ENCODE measurements at regions not wholly inside any gene's neighbourhood (a gene's known extent, or its start where the extent isn't known, plus 50 kb on each side); places are given as distances from the start of the nearest gene placed in this dataset.

DNA sequence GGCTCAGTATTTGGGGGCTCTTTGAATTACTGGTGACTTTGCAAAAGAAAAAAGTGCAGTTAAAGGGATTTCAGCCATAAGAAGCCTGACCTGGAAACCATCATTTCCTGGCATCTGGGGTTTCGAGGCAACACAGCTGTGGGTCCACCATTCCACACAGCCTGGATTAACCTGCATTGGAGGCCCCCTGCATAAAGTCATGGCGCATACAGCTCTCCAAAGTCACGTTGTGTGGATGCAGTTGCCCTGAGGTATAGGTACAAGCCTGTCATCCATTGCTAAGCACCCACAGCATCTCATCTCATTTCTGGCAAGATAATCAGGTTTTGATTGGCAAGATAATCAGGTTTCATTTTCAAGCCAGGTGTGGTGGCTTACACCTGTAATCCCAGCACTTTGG, 54.5 kb upstream of the TAGAP start:
- H3K4me1 ChIP-seq (ENCODE audit: insufficient read depth, low read length, poor library complexity, severe bottlenecking) = peaks cover 91% of the 10 kb centered on the region

DNA sequence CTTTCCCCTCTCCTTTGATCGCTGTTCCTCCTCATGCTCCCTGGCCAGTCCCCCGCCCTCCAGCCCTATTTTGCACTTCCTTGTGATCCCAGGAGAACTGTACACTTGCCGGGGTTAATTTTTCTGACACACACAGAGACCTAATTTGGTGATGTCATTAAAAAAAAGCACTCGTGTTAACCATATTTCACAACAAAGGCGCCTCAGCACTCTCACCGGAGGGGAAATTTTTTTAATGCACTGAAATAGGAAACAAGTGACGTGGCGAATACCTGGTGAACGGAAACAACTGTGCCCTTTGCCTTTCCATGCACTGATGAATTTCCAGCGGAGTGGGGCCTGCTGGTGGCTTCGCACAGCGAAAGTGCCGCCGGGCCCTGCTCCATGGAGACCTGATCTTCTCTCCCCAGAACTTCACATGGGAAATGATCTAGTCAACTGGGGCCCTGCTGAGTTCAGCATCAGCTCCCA, 53.9 kb upstream of the TAGAP start:
- intact Hi-C loops (cut with micrococcal nuclease; ENCODE audit: unreplicated experiment) = no loop called here
- Histone ChIP-seq H3K9me3 (ENCODE audit: low read length) (no peaks in the 10 kb centered on the region), H2AFZ (ENCODE audit: low read length) (peak overlapping the region; percentile 84), H4K20me1 (ENCODE audit: insufficient read depth, low read length) (no peaks in the 10 kb centered on the region), H3K4me1 (ENCODE audit: insufficient read depth, low read length, poor library complexity, severe bottlenecking) (peaks cover 91% of the 10 kb centered on the region), H3K36me3 (ENCODE audit: insufficient read depth, low read length) (no peaks in the 10 kb centered on the region), H3K79me2 (ENCODE audit: insufficient read depth, low read depth, low read length) (no peaks in the 10 kb centered on the region), H3K4me3 (ENCODE audit: low read depth, low read length, poor library complexity, severe bottlenecking) (peak overlapping the region; percentile 14), H3K9me2 (ENCODE audit: insufficient read depth, low read length) (no peaks in the 10 kb centered on the region), H3K27ac (ENCODE audit: low read depth, low read length, poor library complexity, severe bottlenecking) (peak overlapping the region; percentile 52), H3K4me2 (ENCODE audit: low read length) (peak overlapping the region; percentile 57)
- BruUV-seq (replicated peaks) = no TSS peak
- ChIA-PET POLR2A (interaction anchor here (0.7 to 1.8 kb wide), 5 partner anchors 16 to 383 kb away, joined by 3 to 7 read pairs (median 5); partner anchors contain the start of gene TAGAP), CTCF (ENCODE audit: unreplicated experiment) (no interaction called here)
- peak; percentile 64 for DNase-seq (ENCODE audit: low spot score)
- TF ChIP-seq, protein P1, sequence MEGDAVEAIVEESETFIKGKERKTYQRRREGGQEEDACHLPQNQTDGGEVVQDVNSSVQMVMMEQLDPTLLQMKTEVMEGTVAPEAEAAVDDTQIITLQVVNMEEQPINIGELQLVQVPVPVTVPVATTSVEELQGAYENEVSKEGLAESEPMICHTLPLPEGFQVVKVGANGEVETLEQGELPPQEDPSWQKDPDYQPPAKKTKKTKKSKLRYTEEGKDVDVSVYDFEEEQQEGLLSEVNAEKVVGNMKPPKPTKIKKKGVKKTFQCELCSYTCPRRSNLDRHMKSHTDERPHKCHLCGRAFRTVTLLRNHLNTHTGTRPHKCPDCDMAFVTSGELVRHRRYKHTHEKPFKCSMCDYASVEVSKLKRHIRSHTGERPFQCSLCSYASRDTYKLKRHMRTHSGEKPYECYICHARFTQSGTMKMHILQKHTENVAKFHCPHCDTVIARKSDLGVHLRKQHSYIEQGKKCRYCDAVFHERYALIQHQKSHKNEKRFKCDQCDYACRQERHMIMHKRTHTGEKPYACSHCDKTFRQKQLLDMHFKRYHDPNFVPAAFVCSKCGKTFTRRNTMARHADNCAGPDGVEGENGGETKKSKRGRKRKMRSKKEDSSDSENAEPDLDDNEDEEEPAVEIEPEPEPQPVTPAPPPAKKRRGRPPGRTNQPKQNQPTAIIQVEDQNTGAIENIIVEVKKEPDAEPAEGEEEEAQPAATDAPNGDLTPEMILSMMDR (conservative IDR thresholded peaks at IDR 0.05; ENCODE audit: low read length) = no peak
- no peak for TF ChIP-seq EZH2phosphoT487 (IDR thresholded peaks at IDR 0.05; ENCODE audit: borderline replicate concordance, low read depth, low read length)

More for the DNA sequence above, 54.5 kb upstream of the TAGAP start:
- H3K36me3 ChIP-seq (ENCODE audit: insufficient read depth, low read length) = no peaks in the 10 kb centered on the region
- H3K9me3 ChIP-seq (ENCODE audit: low read length) = no peaks in the 10 kb centered on the region
- intact Hi-C loops (cut with micrococcal nuclease; ENCODE audit: unreplicated experiment) = no loop called here
- POLR2A ChIA-PET = interaction anchor here (0.7 to 0.9 kb wide), 2 partner anchors 51 to 55 kb away, joined by 3 to 5 read pairs; partner anchors contain the start of gene TAGAP
- CTCF ChIA-PET (ENCODE audit: unreplicated experiment) = interaction anchor here (1.3 kb wide), 1 partner anchor 55 kb away, joined by 3 read pairs; the partner anchor contains the start of gene TAGAP
- H3K9me2 ChIP-seq (ENCODE audit: insufficient read depth, low read length) = no peaks in the 10 kb centered on the region
- H3K4me2 ChIP-seq (ENCODE audit: low read length) = peak overlapping the region; percentile 57
- H2AFZ ChIP-seq (ENCODE audit: low read length) = peak overlapping the region; percentile 84; the same call in 1 of the 2 replicates
- H3K27ac ChIP-seq (ENCODE audit: low read depth, low read length, poor library complexity, severe bottlenecking) = peak overlapping the region; percentile 52
- no peak overlapping the region for H3K4me3 ChIP-seq (ENCODE audit: low read depth, low read length, poor library complexity, severe bottlenecking)
- no peaks in the 10 kb centered on the region for H4K20me1 ChIP-seq (ENCODE audit: insufficient read depth, low read length)
- no TSS peak for BruUV-seq (replicated peaks)
- H3K79me2 ChIP-seq (ENCODE audit: insufficient read depth, low read depth, low read length) = no peaks in the 10 kb centered on the region
- TF ChIP-seq EZH2phosphoT487 (IDR thresholded peaks at IDR 0.05; ENCODE audit: borderline replicate concordance, low read depth, low read length) = no peak
- TF ChIP-seq, protein P1 (conservative IDR thresholded peaks at IDR 0.05; ENCODE audit: low read length) = no peak
- DNase-seq (ENCODE audit: low spot score) = no peak

DNA sequence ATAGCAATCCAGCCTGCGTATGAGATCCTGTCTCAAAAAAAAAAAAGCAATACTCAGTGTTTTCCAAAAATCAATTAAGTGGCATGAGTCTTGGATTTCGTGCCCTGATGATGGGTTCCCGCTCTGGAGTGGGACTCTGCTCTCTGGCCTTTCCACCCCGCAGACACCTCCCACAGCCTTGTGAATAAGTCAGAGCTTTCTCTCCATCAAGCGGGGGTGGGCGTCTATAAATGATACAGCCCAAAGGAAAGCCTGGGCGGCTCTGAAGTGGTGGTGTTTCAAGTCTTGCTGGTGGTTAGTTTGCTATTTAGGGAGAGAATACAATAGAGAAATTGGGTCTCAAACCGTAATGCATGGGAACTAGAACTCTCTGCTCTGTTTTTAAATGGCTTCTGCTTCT, 52.5 kb upstream of the TAGAP start:
- Histone ChIP-seq H3K9me2 (ENCODE audit: insufficient read depth, low read length) (no peaks in the 10 kb centered on the region), H3K27ac (ENCODE audit: low read depth, low read length, poor library complexity, severe bottlenecking) (no peak overlapping the region), H3K4me2 (ENCODE audit: low read length) (peak overlapping the region; percentile 22; the same call in 1 of the 2 replicates), H3K9me3 (ENCODE audit: low read length) (no peaks in the 10 kb centered on the region), H3K36me3 (ENCODE audit: insufficient read depth, low read length) (no peaks in the 10 kb centered on the region), H3K4me3 (ENCODE audit: low read depth, low read length, poor library complexity, severe bottlenecking) (no peak overlapping the region), H2AFZ (ENCODE audit: low read length) (peak overlapping the region; percentile 84; the same call in 1 of the 2 replicates), H4K20me1 (ENCODE audit: insufficient read depth, low read length) (no peaks in the 10 kb centered on the region), H3K79me2 (ENCODE audit: insufficient read depth, low read depth, low read length) (no peaks in the 10 kb centered on the region), H3K4me1 (ENCODE audit: insufficient read depth, low read length, poor library complexity, severe bottlenecking) (peaks cover 87% of the 10 kb centered on the region)
- no TSS peak for BruUV-seq (replicated peaks)
- DNase-seq (ENCODE audit: low spot score) = no peak
- CTCF ChIA-PET (ENCODE audit: unreplicated experiment) = no interaction called here
- intact Hi-C loops (cut with micrococcal nuclease; ENCODE audit: unreplicated experiment) = no loop called here
- TF ChIP-seq, protein P1 (conservative IDR thresholded peaks at IDR 0.05; ENCODE audit: low read length) = no peak
- TF ChIP-seq EZH2phosphoT487 (IDR thresholded peaks at IDR 0.05; ENCODE audit: borderline replicate concordance, low read depth, low read length) = no peak
- POLR2A ChIA-PET = interaction anchor here (0.6 to 4.3 kb wide), 5 partner anchors 45 to 567 kb away, joined by 3 to 36 read pairs (median 5); partner anchors contain the start of gene TAGAP
